Activated CD4-positive, alpha-beta T cell treated with anti-CD3 and anti-CD28 coated beads, Interleukin-2, amount 50 U/mL, for 16 hours (primary cell): ENCODE measurements at regions not wholly inside any gene's neighbourhood (a gene's known extent, or its start where the extent isn't known, plus 50 kb on each side); places are given as distances from the start of the nearest gene placed in this dataset.
"Not testable (repeated sequence)": the region's sequence is repeated elsewhere in the genome, so short reads cannot be mapped to it uniquely, and the experiment has no call there.

Experiments used
- DNase-seq: peaks from one replicate; pipeline ENCODE4 v3.0.0-alpha.2; 2020

DNA sequence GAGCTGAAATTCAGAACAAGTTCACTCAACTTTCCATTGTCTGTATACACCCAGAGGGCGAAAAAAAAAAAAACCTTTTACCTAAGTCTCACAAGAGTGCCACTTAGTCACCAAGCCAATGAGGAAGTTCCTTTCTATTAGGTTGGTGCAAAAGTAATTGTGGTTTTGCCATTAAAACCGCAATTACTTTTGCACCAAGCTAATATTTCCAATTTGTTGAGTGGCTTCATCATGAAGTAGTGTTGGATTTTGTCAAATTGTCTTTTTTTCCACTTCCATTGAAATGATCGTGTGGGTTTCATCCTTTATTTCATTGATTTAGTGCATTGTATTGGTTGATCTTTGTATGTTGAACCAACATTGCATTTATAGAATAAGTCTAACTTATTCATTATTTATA lies 253.9 kb downstream of the ZIC4 start:
- no peak for DNase-seq

DNA sequence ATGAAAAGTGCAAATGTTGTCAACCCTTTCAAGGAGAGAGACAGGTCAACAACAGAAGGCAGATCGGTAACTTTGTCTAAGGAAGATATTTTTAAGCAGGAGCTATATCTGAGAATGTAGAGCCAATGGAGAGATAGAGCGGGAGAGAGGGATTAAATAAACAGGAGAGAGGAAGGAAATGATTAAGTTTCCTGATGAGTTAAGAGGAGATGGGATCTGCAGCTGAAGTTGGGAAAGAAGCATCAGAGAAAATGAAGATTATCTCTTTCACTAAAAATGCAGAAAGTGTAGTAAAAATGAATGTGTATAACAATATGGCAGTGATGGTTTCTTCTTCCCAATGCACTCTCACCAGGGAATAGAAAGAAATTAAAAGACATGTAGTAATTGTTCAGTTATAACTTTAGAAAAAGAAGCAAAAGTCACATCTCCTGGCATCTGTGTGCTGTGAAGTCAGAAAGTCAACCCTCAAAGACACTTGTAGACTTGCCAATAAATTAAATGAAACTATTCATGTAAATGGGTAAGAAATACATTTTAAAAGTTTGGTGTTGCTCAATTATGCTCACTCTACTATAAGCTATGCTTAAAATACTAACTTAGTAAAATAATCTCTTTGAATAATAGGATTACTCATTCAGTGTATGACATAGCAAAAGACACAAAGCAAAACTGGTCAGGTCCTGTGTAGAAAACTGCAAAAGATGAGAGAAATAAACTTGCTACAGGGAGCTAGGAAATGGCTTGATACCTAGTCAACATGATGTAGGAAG lies 264.6 kb downstream of the ZIC4 start:
- no peak for DNase-seq

DNA sequence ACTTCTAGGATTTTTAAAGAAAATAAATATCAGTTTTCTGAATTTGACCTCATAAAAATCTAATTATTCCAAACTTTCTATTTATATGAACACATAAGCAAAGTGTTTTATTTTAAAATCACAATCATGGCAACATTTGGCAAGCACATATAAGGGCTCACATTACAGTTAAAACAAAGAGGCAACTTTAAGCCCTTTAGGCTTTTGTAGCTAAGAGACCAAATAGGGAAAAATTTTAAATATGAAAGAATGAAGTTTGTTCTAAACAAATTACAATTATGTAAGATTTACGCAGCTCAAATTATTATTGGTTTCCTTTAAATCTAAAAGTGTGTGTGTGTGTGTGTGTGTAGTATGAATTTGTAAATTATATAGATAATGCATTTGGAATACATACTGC lies 267.0 kb downstream of the ZIC4 start:
- no peak for DNase-seq

DNA sequence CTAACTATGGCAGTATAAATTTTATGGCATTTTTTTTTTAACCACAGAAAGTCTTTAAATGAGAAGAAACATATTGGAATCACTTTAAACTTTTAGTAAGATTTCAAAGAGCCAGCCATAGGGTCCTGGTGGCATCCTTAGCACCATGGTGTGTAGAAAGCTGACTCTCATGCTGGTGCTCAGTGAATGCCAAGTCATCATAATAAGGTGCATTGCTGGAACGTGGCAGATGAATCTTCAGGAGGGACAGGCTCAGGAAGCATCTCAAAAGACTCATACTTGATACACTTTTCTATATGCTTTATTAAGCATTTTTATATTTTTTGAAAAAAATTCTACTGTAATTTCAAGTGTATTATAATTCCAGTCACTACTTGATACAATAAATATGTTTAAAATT lies 274.2 kb downstream of the ZIC4 start:
- no peak for DNase-seq

DNA sequence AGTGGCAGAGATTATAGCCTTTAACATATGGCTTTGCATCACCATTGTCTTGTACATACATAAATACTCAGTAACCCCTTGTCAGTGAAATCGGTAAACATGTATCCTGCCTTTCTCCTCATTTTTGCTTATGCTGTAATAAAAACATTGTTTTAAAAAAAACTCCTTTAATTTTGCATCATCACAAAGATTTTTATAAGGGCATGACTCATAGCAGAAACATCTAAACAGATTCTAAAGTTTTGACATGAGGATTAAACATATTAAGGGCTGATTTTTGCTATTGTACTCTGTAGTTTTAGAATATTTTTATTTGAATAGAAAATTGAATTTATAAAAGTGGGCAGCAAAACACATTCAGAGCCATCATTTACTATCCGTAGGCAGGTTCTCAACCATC lies 275.9 kb downstream of the ZIC4 start:
- DNase-seq: no peak

DNA sequence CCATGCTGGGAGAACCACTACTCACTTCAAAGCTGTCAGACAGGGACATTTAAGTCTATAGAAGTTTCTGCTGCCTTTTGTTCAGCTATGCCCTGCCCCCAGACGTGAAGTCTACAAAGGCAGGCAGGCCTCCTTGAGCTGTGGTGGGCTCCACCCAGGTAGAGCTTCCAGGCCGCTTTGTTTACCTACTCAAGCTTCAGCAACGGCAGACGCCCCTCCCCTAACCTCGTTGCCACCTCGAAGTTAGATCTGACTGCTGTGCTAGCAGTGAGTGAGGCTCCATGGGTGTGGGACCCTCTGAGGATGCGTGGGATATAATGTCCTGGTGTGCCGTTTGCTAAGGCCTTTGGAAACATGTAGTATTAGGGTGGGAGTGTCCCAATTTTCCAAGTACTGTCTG lies 276.7 kb downstream of the ZIC4 start:
- no peak for DNase-seq

DNA sequence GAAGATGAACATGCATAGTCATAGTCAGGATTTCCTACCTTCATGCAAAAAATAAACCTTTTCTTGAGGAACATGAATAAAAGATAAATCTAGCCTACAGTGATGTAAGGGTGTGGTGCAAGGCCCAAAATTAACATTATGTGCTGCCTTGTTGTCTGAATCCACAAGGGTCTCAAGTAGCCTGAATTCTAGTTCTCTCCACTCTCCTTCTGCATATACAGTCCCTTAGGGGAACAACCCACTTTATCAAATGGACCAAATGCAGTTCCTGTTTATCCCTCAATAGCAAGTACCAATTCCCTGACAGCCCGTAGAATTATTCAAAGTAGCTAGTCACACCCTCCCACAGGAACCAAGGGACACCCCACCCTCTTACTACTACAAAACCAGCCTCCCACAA lies 284.0 kb downstream of the ZIC4 start:
- no peak for DNase-seq

DNA sequence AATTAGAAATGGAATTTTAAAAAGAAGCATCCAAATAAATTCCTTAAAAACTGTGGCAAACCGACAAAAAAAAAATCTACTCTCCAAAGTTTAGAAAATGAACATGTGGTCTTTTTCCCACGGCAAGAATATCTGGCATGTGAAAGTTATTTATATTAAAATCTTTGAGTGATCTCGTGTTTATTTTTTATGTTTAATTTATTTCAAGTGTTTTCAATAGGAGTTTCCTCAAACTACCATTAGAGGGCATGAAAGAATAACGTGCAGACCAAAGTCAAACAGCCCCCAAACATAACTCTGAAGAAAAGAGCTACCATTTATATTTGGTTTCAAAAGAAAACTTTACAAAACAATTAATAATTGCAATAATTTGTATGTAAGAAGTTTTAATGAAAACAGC lies 286.4 kb downstream of the ZIC4 start:
- DNase-seq: no peak

DNA sequence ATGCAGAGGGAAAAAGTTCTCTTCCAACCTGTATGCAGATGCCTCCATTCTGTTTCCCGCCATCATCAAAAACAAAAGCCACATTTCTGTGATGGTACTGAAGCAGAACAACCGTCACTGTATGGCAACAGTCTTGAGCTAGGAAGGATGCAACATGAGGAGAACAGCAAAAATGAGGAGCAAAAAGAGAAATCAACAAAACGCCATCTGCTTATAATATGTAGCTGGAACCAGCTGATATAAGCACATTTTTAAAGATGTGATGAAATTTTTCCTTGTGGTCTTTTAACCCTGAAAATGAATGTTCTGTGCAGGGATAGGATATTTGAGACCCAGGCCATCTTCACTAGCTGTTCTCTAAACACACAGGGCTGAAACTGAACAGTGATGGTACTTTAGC lies 287.0 kb downstream of the ZIC4 start:
- DNase-seq: no peak

DNA sequence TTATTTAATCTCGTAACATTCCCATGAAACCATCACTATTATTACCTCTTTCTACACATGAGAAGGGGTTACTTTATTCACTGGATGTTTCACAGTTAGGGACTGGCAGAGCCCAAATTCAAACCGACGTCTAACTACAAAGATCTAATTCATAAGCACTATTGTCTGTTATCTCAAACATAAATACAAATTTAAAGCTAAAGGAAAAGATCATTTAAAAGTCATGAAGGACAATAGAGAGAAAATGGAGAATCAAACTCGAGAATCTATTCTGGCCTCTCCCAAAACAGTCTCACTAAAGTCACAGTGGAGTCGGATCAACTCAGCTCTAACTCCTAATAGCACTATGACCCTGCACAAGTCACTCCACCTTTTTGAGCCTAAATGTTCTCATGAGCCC lies 287.7 kb downstream of the ZIC4 start:
- DNase-seq: no peak

DNA sequence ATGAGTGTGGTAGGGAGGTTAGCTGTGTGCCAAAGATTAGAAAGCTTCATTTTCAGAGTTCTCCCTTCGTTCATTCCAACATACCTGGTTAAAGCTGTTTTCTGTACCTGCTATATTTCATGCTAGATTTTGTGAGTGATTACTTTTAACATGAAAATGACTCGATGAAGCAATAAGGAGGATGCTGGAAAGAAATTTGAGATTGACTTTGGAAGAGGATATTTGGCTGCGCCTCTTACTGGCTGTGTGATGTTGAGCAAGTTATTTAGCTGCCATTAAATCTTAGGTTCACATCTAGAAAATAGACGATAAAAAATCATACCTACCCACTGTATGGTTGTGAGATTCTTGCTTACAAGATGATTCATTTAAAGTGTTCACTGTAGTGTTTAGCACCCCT lies 288.7 kb downstream of the ZIC4 start:
- DNase-seq: no peak

DNA sequence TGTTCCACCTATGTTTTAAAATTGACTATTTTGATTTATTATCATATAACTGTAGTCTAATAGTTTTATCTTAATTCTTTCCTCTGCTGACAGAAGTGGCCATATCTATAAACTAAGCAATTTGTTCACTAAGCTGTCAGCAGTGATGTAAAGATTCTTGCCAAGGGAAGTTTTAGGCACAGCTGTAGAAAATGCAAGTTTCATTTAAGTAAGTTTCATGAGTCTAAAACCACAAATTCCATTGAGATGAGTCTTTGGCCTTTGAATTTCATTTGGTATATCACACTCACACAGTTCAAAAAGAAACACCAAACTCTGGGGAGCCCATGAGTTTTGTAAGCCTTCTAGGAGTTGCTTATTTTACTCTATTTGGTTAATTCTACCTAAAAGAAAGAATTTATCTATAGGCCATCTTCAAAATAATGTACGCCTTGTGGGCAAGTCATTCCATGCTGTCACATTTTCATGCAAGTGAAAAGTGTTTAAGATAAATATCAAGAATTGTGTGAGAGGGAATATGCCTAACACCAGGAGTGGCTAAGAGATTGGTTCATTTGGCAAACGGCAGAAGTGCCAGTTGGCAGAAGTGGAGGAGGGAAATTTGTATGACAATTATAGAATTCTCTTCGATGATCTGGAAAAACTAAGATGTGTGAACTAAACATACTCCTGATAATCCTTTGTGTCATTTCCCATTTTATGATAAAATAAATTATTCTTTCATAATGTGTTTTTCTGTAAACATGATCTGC lies 292.9 kb downstream of the ZIC4 start:
- no peak for DNase-seq

DNA sequence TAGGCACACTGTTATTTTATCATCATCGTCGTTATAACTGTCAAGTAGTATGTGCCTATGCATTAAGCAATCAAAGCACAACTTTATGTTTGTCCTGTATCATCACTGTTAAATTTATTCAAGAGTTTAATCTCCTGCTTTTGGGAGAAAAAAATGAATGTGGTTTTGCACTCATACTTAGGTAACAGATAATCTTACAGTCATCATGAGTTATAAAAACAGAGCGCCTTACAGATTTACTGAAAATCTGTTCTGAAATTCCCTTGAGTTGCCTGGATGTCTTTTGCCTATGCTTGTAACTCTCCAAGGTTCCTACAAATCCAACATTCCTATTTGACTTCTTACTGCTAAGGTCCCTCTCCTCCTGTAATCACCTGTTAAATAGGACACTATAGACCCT lies 307.3 kb downstream of the ZIC4 start:
- DNase-seq: no peak

DNA sequence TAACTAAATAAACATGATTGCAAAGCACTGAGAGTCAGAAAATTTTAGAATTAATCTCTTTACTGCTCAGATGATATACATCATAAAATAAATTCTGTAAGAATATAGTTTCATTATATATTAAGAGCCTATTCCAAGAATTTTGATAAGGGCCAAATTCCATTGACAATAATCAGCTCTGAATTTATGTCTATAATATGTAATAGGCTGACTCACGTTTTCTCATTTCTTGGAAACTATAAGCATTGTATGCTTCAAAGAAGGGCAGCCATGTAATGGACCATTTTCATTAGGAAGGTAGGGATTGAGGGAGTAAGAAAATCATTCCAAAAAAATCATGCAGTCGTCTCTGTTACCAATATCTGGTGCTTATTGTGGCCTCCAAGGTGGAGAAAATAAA lies 315.9 kb downstream of the ZIC4 start:
- no peak for DNase-seq

DNA sequence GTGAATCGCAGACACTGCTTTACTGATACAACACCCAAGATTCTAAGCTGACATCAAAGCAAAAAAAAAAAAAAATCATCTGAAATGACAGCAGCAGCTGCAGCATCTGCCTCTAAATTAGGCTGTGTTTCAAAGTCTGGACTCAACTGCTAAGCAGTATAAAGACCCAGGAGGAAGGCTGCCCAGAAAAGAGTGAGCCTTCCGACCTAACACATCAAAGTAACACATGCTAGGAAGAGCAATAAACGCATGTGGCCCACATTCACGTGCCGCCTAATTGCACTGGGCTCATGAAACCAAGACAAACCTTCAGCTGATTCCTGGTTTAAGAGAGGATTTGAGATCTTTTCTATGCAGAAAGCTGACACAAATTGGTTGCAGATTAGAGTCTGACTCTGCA lies 317.1 kb downstream of the ZIC4 start:
- DNase-seq: no peak

DNA sequence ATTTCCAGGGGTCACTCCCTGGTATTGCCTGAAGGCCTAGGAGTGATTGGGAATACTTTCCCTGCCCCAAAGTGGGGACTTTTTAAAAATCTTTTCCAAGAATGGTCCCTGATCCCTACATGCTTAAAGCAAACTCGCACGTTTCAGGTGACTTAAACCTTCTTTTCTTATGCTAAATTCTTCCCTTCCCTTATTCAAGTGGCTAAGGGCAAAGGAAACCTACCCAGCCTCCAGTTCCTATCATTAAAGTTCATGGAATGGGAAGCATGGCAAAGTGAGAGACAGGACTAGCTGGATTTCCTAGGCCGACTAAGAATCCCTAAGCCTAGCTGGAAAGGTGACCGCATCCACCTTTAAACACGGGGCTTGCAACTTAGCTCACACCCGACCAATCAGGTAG lies 346.8 kb downstream of the ZIC4 start:
- not testable (repeated sequence) for DNase-seq

DNA sequence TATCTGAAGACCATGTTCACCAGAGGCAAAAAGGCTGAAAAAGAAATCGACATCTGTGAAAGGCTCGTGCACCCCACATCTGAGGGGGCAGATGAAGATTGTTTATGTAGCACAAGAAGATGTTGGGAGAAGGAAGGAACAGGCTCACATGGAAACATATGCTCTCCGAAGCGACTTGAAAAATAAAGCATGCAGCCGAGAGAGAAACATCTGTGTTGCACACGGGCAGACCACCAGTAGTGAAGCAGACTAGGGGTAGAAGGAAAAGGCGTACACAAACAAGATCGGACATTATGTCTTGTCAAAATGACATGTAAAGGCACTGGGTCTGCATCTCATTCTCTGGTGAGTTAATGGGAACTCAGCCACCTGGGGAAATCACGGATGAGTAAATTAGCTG lies 356.5 kb downstream of the ZIC4 start:
- no peak for DNase-seq

DNA sequence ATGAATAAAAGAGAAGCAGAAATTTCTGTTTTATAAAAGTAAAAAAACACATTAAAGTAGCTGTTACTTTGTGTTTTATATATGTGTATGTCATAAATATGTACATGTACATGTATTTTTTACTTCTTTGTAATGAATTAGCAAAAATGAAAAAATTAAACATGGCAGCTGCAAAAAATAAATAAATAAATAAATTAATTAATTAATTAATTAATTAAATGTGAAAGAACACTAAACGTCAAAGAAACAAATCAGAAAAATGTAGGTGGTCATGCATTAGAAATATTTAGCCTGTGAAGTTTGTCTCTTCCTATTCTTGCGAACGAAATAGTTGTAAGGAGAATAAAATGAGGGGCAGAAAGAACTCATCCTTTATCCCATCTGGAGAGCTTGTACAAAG lies 357.0 kb downstream of the ZIC4 start:
- DNase-seq: no peak

DNA sequence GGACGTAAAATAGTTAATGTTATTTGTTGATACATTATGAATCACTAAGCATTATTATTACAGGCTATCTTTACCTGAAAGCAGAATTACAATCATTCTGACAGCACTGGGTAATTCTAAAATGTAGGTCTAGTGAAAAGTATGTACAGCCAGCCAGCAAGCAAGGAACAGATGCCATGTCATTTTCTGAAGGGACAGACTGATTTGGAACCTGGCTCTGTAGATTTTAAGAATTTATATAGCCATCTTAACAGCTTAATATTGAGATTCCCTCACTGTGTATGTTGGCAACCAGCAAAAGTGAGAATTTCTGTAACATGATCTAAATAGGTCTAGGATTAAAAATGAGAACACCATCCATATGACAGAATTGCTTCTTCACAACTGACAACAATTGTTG lies 359.4 kb downstream of the ZIC4 start:
- DNase-seq: no peak

DNA sequence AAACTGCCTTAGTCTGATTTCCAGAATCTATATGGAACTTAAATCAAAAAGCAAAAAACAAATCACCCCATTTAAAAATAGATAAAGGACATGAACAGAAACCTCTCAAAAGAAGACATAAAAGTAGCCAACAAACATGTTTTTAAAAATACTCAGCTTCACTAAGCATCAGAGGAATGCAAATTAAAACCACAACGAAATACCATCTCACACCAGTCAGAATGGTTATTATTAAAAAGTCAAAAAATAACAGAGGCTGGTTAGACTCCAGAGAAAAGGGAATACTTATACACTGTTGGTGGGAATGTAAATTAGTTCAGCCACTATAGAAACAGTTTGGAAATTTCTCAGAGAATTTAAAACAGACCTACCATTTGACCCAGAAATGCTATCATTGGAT lies 367.9 kb downstream of the ZIC4 start:
- DNase-seq: no peak

DNA sequence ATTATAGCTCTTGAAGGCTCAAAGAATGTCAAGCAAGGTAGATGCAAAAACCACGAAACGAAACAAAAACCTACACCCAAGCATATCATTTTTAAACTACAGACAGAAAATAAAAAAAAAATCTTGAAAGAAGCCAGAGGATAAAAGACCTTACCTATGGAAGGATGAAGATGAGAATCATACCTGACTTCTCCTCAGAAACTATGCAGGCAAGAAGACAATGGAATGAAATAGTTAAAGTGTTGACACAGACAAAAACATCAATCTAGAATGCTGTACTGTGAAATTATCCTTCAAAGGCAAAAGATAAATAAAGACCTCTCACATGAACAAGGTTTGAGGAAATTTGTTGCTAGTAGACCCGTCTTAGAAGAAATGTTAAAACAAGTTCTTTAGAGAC lies 372.0 kb downstream of the ZIC4 start:
- DNase-seq: no peak

DNA sequence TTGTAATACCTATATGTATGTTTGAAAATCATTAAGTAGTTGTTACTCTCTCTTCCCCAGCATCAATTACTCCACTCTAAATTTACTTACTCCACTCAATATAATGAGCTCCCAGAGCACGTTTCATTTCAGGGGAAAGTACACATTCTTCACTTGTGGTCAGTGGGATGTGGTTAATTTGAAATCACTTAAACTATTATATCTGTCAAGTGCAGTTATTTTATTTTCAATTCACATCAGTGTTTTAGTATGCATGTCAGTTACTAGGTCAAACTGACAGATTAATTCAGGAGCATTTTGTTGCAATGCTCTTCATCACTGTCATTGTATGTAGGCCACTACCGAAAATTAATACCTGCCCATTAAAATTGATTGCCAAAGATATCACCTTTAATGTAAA lies 376.1 kb downstream of the ZIC4 start:
- DNase-seq: no peak

DNA sequence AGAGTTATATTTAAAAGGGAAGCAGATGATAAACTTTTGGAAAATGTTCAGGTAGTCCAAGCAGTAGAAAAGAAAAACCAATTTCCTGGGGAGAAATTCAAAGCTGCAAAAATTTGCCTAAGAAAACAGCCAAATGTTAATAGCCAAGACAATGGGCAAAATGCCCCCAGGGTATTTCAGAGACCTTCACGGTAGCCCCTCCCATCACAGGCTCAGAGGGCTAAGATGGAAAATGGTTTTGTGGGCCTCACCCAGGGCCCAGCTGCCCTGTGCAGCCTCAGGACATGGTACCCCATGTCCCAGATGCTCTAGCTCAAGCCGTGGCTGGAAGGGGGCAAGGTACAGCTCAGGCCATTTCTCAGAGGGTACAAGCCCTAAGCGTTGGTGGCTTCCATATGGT lies 391.0 kb downstream of the ZIC4 start:
- DNase-seq: no peak

DNA sequence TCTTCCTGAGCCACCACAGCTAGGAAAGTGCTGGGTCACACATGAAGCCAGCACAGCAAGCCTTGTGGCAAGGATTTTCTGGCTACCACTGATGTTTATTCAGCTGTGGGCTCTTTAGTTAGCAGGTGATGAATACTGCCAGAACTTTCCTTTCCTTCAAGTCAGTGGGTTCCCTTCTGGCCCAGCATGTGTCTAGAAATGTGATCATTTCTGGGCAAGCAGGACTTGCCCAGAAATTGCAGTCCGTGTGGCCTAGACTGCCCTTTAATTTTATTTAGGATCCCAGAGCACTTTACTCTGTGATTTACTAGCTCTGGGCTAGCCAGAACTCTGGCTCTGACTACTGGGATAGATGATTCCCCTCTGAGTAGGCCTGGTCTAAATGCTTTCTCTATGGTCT lies 397.5 kb downstream of the ZIC4 start:
- no peak for DNase-seq

DNA sequence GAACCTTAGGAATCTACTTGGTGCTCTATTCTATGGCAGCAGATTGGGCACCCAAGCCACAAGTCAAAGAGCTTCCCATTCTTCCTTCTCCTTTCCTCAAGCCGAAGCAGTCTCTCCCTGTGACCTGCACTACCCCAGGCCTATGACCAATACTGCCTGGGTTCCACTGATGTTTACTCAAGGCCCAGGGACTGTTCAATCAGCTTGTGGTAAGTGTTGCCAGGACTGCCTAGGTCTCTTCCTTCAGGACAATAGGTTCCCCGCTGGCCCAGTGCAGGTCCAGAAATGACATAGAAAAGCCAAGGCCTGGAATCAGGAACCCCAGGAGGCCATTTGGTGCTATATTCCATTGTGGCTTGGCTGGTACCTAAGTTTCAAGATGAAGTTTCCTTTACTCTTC lies 397.9 kb downstream of the ZIC4 start:
- no peak for DNase-seq
